ENCODE measurements at regions not wholly inside any gene's neighbourhood (a gene's known extent, or its start where the extent isn't known, plus 50 kb on each side); places are given as distances from the start of the nearest gene placed in this dataset.
A peak's percentile ranks its signal among the peaks of the same experiment; 100 is the strongest.

GRCh38 chr10:36721871-36722270, 403.5 kb upstream of the ANKRD30A start:
- ChIA-PET POLR2A (ENCODE audit: unreplicated experiment) (no interaction called here), CTCF (no interaction called here)
- peak; percentile 17; the same call in 1 of the 2 replicates for TF ChIP-seq CEBPB (IDR thresholded peaks at IDR 0.05; ENCODE audit: low read depth, low read length)
- TF ChIP-seq SMC3 (IDR thresholded peaks at IDR 0.05; ENCODE audit: low read depth, low read length), result no peak
- no peaks in the 10 kb centered on the region for H3K27me3 ChIP-seq (ENCODE audit: control insufficient read depth, insufficient read depth, low read length)
- H4K91ac ChIP-seq (ENCODE audit: insufficient read depth, low read depth, low read length), result 0 out of 2 replicates have a peak overlapping the region, but pooled peaks have one; percentile 0
- ATAC-seq (ENCODE audit: low read depth) (peak; percentile 11), DNase-seq (peak; percentile 47)
- H3K4ac ChIP-seq (ENCODE audit: low read depth, low read length), result no peak overlapping the region
- no peaks in the 10 kb centered on the region for H3K36me3 ChIP-seq (ENCODE audit: control insufficient read depth, insufficient read depth, low read length)
- H3K23ac ChIP-seq (ENCODE audit: low read depth, low read length), result no peak overlapping the region
- BruUV-seq (replicated peaks), result no TSS peak
- intact Hi-C loops (cut with micrococcal nuclease) (no loop called here), dilution Hi-C loops (cut with HindIII; ENCODE audit: low sequenced_read_pairs, unreplicated experiment) (no loop called here), in situ Hi-C loops (cut with MboI; ENCODE audit: low sequenced_read_pairs) (no loop called here)
- H2AK5ac ChIP-seq (ENCODE audit: low read depth, low read length), result no peak overlapping the region
- H4K8ac ChIP-seq (ENCODE audit: low read depth in 2 of 2, low read length in 2 of 2), result peak overlapping the region in 1 of 2 experiments; percentile 8; a peak in 1 of 4 replicates
- H3K56ac ChIP-seq (ENCODE audit: extremely low read depth, insufficient read depth, low read length), result no peak overlapping the region
- H3K14ac ChIP-seq (replicated peaks; ENCODE audit: low read depth, low read length), result no peak overlapping the region
- no peak overlapping the region for H2BK5ac ChIP-seq (ENCODE audit: low read depth, low read length, poor library complexity, severe bottlenecking)
- no CpG with 5 or more reads among the region's 2 CpGs for WGBS, 2 experiments (ENCODE audit: extremely low coverage in 2 of 2, insufficient read length in 1 of 2)
- H2AK9ac ChIP-seq (replicated peaks; ENCODE audit: low read depth, low read length, poor library complexity), result no peak overlapping the region
- no peaks in the 10 kb centered on the region for H4K20me1 ChIP-seq (ENCODE audit: insufficient read depth, low read length)
- H3K4me1 ChIP-seq (ENCODE audit: control insufficient read depth, insufficient read depth, low read length), result peaks cover 3% of the 10 kb centered on the region
- H2BK15ac ChIP-seq (ENCODE audit: low read depth, low read length), result no peak overlapping the region
- H3K79me1 ChIP-seq (ENCODE audit: low read depth in 1 of 2, low read length in 2 of 2), result no peaks in the 10 kb centered on the region
- H3K4me3 ChIP-seq (ENCODE audit: insufficient read depth, low read depth, low read length), result no peak overlapping the region
- H3K9me1 ChIP-seq (ENCODE audit: insufficient read depth, low read length), result no peaks in the 10 kb centered on the region
- no peak overlapping the region for H2BK120ac ChIP-seq (ENCODE audit: low read depth, low read length)
- H2BK20ac ChIP-seq (ENCODE audit: low read depth, low read length), result no peak overlapping the region
- no peak overlapping the region for H4K5ac ChIP-seq (ENCODE audit: low read depth, low read length)
- H3K9me3 ChIP-seq (ENCODE audit: control insufficient read depth, insufficient read depth, low read length), result no peaks in the 10 kb centered on the region
- H3K4me2 ChIP-seq (ENCODE audit: low read depth, low read length), result peak overlapping the region; percentile 71
- no peak overlapping the region for H3K9ac ChIP-seq (ENCODE audit: low read depth, low read length)
- no peak overlapping the region for H3K18ac ChIP-seq (ENCODE audit: low read depth, low read length)
- H3K27ac ChIP-seq (ENCODE audit: insufficient read depth, low read length), result no peak overlapping the region
- peak overlapping the region; percentile 36 for H2AFZ ChIP-seq (replicated peaks; ENCODE audit: low read length, poor library complexity)

Measured in IMR-90 (cell line).